H9 (cell line): ENCODE measurements at regions not wholly inside any gene's neighbourhood (a gene's known extent, or its start where the extent isn't known, plus 50 kb on each side); places are given as distances from the start of the nearest gene placed in this dataset.

Experiments
- DNase-seq: peaks from one replicate; pipeline ENCODE4 v3.0.0-alpha.2; 2017
- H2AFZ ChIP-seq: one replicate; pipeline ENCODE4 v1.6.1; 2013; ENCODE audit warnings: mild to moderate bottlenecking, low read length, control low read depth, moderate library complexity
- H2AK5ac ChIP-seq: 2 replicates; pipeline ENCODE4 v1.6.1; 2013; ENCODE audit warnings: low read length, control low read depth, mixed read lengths; ENCODE audit not compliant: insufficient read length
- H2BK120ac ChIP-seq: one replicate; pipeline ENCODE4 v1.6.1; 2013; ENCODE audit warnings: low read depth, mild to moderate bottlenecking, low read length, control low read depth, inconsistent platforms; ENCODE audit not compliant: poor library complexity, severe bottlenecking
- H2BK12ac ChIP-seq: 2 replicates; pipeline ENCODE4 v1.6.1; 2013; ENCODE audit warnings: low read length, control low read depth, mixed read lengths, low read depth; ENCODE audit not compliant: insufficient read length
- H2BK15ac ChIP-seq: 2 replicates; pipeline ENCODE4 v1.6.1; 2013; ENCODE audit warnings: low read depth, low read length, control low read depth
- H2BK20ac ChIP-seq: one replicate; pipeline ENCODE4 v1.6.1; 2013; ENCODE audit warnings: low read depth, mild to moderate bottlenecking, low read length, control low read depth, inconsistent platforms; ENCODE audit not compliant: poor library complexity, severe bottlenecking
- H2BK5ac ChIP-seq: 2 replicates; pipeline ENCODE4 v1.6.1; 2013; ENCODE audit warnings: low read length, control low read depth, mixed read lengths; ENCODE audit not compliant: insufficient read length
- H3K14ac ChIP-seq: 2 replicates; pipeline ENCODE4 v1.6.1; 2013; ENCODE audit warnings: low read length, control low read depth; ENCODE audit not compliant: insufficient read depth
- H3K18ac ChIP-seq: 2 replicates; pipeline ENCODE4 v1.6.1; 2013; ENCODE audit warnings: low read depth, mild to moderate bottlenecking, mixed read lengths, low read length, control low read depth; ENCODE audit not compliant: insufficient read length
- H3K23ac ChIP-seq: 2 replicates; pipeline ENCODE4 v1.6.1; 2013; ENCODE audit warnings: low read length, control low read depth, mixed read lengths, low read depth; ENCODE audit not compliant: insufficient read length
- H3K23me2 ChIP-seq: 2 replicates; pipeline ENCODE4 v1.6.1; 2013; ENCODE audit warnings: low read depth, mild to moderate bottlenecking, mixed read lengths, low read length, control low read depth; ENCODE audit not compliant: insufficient read length, poor library complexity, severe bottlenecking
- H3K27ac ChIP-seq: 2 replicates; pipeline ENCODE4 v1.5.1; 2013; ENCODE audit warnings: low read length, control low read depth, mixed read lengths, low read depth; ENCODE audit not compliant: insufficient read length
- H3K27me3 ChIP-seq: 2 replicates; pipeline ENCODE4 v1.6.1; 2013; ENCODE audit warnings: low read length, control low read depth, inconsistent platforms; ENCODE audit not compliant: insufficient read depth
- H3K4ac ChIP-seq: 2 replicates; pipeline ENCODE4 v1.6.1; 2013; ENCODE audit warnings: low read depth, mild to moderate bottlenecking, control low read depth, inconsistent platforms, low read length, moderate library complexity
- H3K4me1 ChIP-seq: 2 replicates; pipeline ENCODE4 v1.6.1; 2013; ENCODE audit warnings: low read length, control low read depth, inconsistent platforms; ENCODE audit not compliant: insufficient read depth
- H3K4me2 ChIP-seq: 2 replicates; pipeline ENCODE4 v1.6.1; 2013; ENCODE audit warnings: low read length, control low read depth, mixed read lengths; ENCODE audit not compliant: insufficient read length, insufficient read depth
- H3K56ac ChIP-seq: 2 replicates; pipeline ENCODE4 v1.6.1; 2013; ENCODE audit warnings: low read depth, mild to moderate bottlenecking, mixed read lengths, low read length, control low read depth; ENCODE audit not compliant: insufficient read length
- H3K79me1 ChIP-seq: 2 replicates; pipeline ENCODE4 v1.6.1; 2013; ENCODE audit warnings: low read depth, mild to moderate bottlenecking, moderate library complexity, low read length, control low read depth, inconsistent platforms; ENCODE audit not compliant: insufficient read depth, poor library complexity, severe bottlenecking
- H3K79me2 ChIP-seq: 2 replicates; pipeline ENCODE4 v1.6.1; 2013; ENCODE audit warnings: low read length, control low read depth, inconsistent platforms; ENCODE audit not compliant: insufficient read depth
- H3K9ac ChIP-seq: 2 replicates; pipeline ENCODE4 v1.6.1; 2013; ENCODE audit warnings: low read length, control low read depth, mixed read lengths; ENCODE audit not compliant: insufficient read length; ENCODE audit errors: extremely low read depth
- H3K9me3 ChIP-seq: one replicate; pipeline ENCODE4 v1.6.1; 2013; ENCODE audit warnings: low read depth, low read length, inconsistent platforms; ENCODE audit not compliant: control insufficient read depth
- H3T11ph ChIP-seq: one replicate; pipeline ENCODE4 v1.6.1; 2013; ENCODE audit warnings: mild to moderate bottlenecking, low read length, control low read depth, inconsistent platforms
- H4K20me1 ChIP-seq: one replicate; pipeline ENCODE4 v1.6.1; 2013; ENCODE audit not compliant: control insufficient read depth, insufficient read length, insufficient read depth
- H4K5ac ChIP-seq: 2 replicates; pipeline ENCODE4 v1.6.1; 2013; ENCODE audit warnings: low read depth, mild to moderate bottlenecking, mixed read lengths, low read length, control low read depth; ENCODE audit not compliant: insufficient read length
- H4K8ac ChIP-seq: replicated peaks from 2 replicates; pipeline ENCODE4 v1.6.1; 2013; ENCODE audit warnings: low read length, control low read depth, mixed read lengths, low read depth; ENCODE audit not compliant: insufficient read length
- H4K91ac ChIP-seq: 2 replicates; pipeline ENCODE4 v1.6.1; 2013; ENCODE audit warnings: low read depth, mild to moderate bottlenecking, moderate library complexity, mixed read lengths, low read length, control low read depth; ENCODE audit not compliant: insufficient read length
- H3K27ac Mint-ChIP-seq, 3 experiments: 2 replicates in 2 of 3; 3 replicates in 1 of 3; pipeline ENCODE4 v1.8.0; 2020 to 2021; ENCODE audit warnings: mixed read lengths in 3 of 3, mild to moderate bottlenecking in 1 of 3, moderate library complexity in 1 of 3
- H3K27me3 Mint-ChIP-seq: 2 replicates; pipeline ENCODE4 v1.8.0; 2021; ENCODE audit warnings: low read depth, mild to moderate bottlenecking, moderate library complexity, mixed read lengths
- H3K36me3 Mint-ChIP-seq, 3 experiments: 2 replicates in 2 of 3; 3 replicates in 1 of 3; pipeline ENCODE4 v1.8.0; 2020 to 2021; ENCODE audit warnings: low read depth in 3 of 3, mixed read lengths in 3 of 3; ENCODE audit not compliant: insufficient read depth in 1 of 3
- H3K4me1 Mint-ChIP-seq, 2 experiments: 2 replicates each; pipeline ENCODE4 v1.8.0; 2020; ENCODE audit warnings: mixed read lengths in 2 of 2
- H3K4me3 Mint-ChIP-seq, 2 experiments: 2 replicates in 1 of 2; 3 replicates in 1 of 2; pipeline ENCODE4 v1.8.0; 2020 to 2021; ENCODE audit warnings: mild to moderate bottlenecking in 2 of 2, mixed read lengths in 2 of 2, moderate library complexity in 1 of 2
- H3K9me3 Mint-ChIP-seq, 2 experiments: 2 replicates in 1 of 2; 3 replicates in 1 of 2; pipeline ENCODE4 v1.8.0; 2020; ENCODE audit warnings: mild to moderate bottlenecking in 2 of 2, mixed read lengths in 2 of 2, moderate library complexity in 1 of 2
- WGBS: extraction: QIAGEN DNeasy Blood & Tissue Kit; methylation state at CpG from one replicate; pipeline ENCODE4 v1.1.7; 2013; ENCODE audit warnings: missing lambda C conversion rate, low lambda C conversion rate, mixed read lengths; ENCODE audit not compliant: insufficient read length; ENCODE audit errors: extremely low coverage; 5-methylcytosine and 5-hydroxymethylcytosine counted together
- TF ChIP-seq, protein P1 (sequence below): fragments of 200-600 bp; sonication (generic); conservative IDR thresholded peaks from 3 replicates; pipeline ENCODE4 v1.8.0; 2021; ENCODE audit warnings: antibody characterized with exemption, mild to moderate bottlenecking

DNA sequence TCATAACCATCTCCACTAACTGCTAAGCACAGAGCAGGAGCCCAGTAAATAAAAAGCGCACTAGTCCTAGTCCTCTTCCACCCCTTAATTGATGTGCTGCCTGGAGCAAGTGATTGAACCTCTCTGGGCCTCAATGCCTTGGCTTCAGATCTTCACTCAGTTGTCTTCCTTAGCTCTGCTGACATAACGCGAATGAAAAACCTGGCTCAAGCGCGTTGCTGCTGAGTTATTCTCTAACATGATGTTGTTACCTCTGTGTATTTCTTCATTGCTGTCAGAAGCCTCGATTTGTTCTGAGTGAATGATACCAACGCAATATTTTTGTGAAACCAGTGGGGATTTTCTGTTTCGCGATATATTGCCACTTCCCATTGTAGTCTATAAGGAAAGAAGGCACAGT is 185.1 kb upstream of the CCND2 start:
- H3K4me1 Mint-ChIP-seq, result peaks cover 3 to 5% of the 10 kb centered on the region in 2 experiments; a peak in 3 of 4 replicates
- no peak overlapping the region for H4K91ac ChIP-seq
- WGBS, result no CpG with 5 or more reads among the region's 9 CpGs
- no peak overlapping the region for H2BK12ac ChIP-seq
- no peak overlapping the region for H2BK120ac ChIP-seq
- H3K36me3 Mint-ChIP-seq, result no peaks in the 10 kb centered on the region
- H2BK20ac ChIP-seq, result no peak overlapping the region
- no peak overlapping the region for H3K27ac Mint-ChIP-seq
- no peaks in the 10 kb centered on the region for H4K20me1 ChIP-seq
- no peak overlapping the region for H2AK5ac ChIP-seq
- H3K4ac ChIP-seq, result no peak overlapping the region
- no peak overlapping the region for H3K27ac ChIP-seq
- no peaks in the 10 kb centered on the region for H3K9me3 Mint-ChIP-seq
- no peak overlapping the region for H3K4me3 Mint-ChIP-seq
- H3T11ph ChIP-seq, result no peak overlapping the region
- H3K4me1 ChIP-seq, result no peaks in the 10 kb centered on the region
- no peak overlapping the region for H2BK5ac ChIP-seq
- no peak overlapping the region for H3K4me2 ChIP-seq
- H2BK15ac ChIP-seq, result no peak overlapping the region
- H3K27me3 ChIP-seq, result no peaks in the 10 kb centered on the region
- H3K23ac ChIP-seq, result no peak overlapping the region
- H3K23me2 ChIP-seq, result no peaks in the 10 kb centered on the region
- no peak overlapping the region for H3K18ac ChIP-seq
- no peaks in the 10 kb centered on the region for H3K9me3 ChIP-seq
- H4K8ac ChIP-seq, result no peak overlapping the region
- H3K56ac ChIP-seq, result no peak overlapping the region
- H3K9ac ChIP-seq, result no peak overlapping the region
- no peak overlapping the region for H3K14ac ChIP-seq
- no peaks in the 10 kb centered on the region for H3K79me2 ChIP-seq
- TF ChIP-seq, protein P1, sequence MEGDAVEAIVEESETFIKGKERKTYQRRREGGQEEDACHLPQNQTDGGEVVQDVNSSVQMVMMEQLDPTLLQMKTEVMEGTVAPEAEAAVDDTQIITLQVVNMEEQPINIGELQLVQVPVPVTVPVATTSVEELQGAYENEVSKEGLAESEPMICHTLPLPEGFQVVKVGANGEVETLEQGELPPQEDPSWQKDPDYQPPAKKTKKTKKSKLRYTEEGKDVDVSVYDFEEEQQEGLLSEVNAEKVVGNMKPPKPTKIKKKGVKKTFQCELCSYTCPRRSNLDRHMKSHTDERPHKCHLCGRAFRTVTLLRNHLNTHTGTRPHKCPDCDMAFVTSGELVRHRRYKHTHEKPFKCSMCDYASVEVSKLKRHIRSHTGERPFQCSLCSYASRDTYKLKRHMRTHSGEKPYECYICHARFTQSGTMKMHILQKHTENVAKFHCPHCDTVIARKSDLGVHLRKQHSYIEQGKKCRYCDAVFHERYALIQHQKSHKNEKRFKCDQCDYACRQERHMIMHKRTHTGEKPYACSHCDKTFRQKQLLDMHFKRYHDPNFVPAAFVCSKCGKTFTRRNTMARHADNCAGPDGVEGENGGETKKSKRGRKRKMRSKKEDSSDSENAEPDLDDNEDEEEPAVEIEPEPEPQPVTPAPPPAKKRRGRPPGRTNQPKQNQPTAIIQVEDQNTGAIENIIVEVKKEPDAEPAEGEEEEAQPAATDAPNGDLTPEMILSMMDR, result no peak
- H3K27me3 Mint-ChIP-seq, result peaks cover 2% of the 10 kb centered on the region
- DNase-seq, result no peak
- no peak overlapping the region for H2AFZ ChIP-seq
- no peaks in the 10 kb centered on the region for H3K79me1 ChIP-seq
- no peak overlapping the region for H4K5ac ChIP-seq
